ENCODE measurements at regions not wholly inside any gene's neighbourhood (a gene's known extent, or its start where the extent isn't known, plus 50 kb on each side); places are given as distances from the start of the nearest gene placed in this dataset.

- WGBS (ENCODE audit: insufficient coverage), result no CpG with 5 or more reads among the region's 2 CpGs
- no peak for TF ChIP-seq CTCF (IDR thresholded peaks at IDR 0.05)
- no peak for TF ChIP-seq EZH2 (IDR thresholded peaks at IDR 0.05; ENCODE audit: borderline replicate concordance, insufficient read depth, low read depth, low read length, poor library complexity, severe bottlenecking)
- Histone ChIP-seq H2AFZ (ENCODE audit: insufficient read depth, low read depth, low read length, poor library complexity, severe bottlenecking) (no peak overlapping the region), H3K9me3 (ENCODE audit: control extremely low read depth in 1 of 3, control insufficient read depth in 2 of 3, insufficient read depth in 1 of 3, low read length in 2 of 3) (no peaks in the 10 kb centered on the region), H4K20me1 (ENCODE audit: control insufficient read depth, insufficient read depth, low read length, poor library complexity, severe bottlenecking) (no peaks in the 10 kb centered on the region), H3K27me3 (replicated peaks in 1 of 4; ENCODE audit: control extremely low read depth in 1 of 4, control insufficient read depth in 3 of 4, insufficient read depth in 4 of 4, low read length in 3 of 4) (no peaks in the 10 kb centered on the region), H3K9ac (ENCODE audit: low read length) (no peak overlapping the region), H3K79me2 (ENCODE audit: control insufficient read depth, insufficient read depth, low read length) (no peaks in the 10 kb centered on the region), H3K4me1 (ENCODE audit: control insufficient read depth in 2 of 2, insufficient read depth in 2 of 2, low read length in 2 of 2) (no peaks in the 10 kb centered on the region), H3K27ac (ENCODE audit: low read length in 2 of 2) (no peak overlapping the region), H3K4me2 (replicated peaks; ENCODE audit: low read depth, low read length, poor library complexity, severe bottlenecking) (no peak overlapping the region), H3K36me3 (replicated peaks in 1 of 2; ENCODE audit: control extremely low read depth in 1 of 2, control insufficient read depth in 1 of 2, extremely low read depth in 1 of 2, insufficient read depth in 2 of 2, low read length in 1 of 2) (no peaks in the 10 kb centered on the region), H3K4me3 (ENCODE audit: control extremely low read depth in 1 of 5, extremely low read depth in 1 of 5, insufficient read depth in 1 of 5, low read depth in 2 of 5, low read length in 4 of 5) (no peak overlapping the region)
- Mint-ChIP-seq H3K4me3 (no peak overlapping the region), H3K27ac (no peak overlapping the region), H3K9me3 (ENCODE audit: insufficient read depth) (no peaks in the 10 kb centered on the region), H3K4me1 (no peaks in the 10 kb centered on the region), H3K27me3 (peaks cover 15% of the 10 kb centered on the region)
- ATAC-seq (ENCODE audit: low read depth) (no peak), DNase-seq (no peak)
- intact Hi-C loops (cut with micrococcal nuclease), result no loop called here
- ChIA-PET POLR2A (no interaction called here), CTCF (no interaction called here)
Observed at GRCh38 chr13:47298506-47298905, 401.7 kb upstream of the HTR2A start.

GRCh38 chr13:47294691-47295090 lies 397.8 kb upstream of the HTR2A start:
- H3K4me3 Mint-ChIP-seq, result no peak overlapping the region
- intact Hi-C loops (cut with micrococcal nuclease), result no loop called here

More at GRCh38 chr13:47294691-47295090, 397.8 kb upstream of the HTR2A start:
- peaks cover 0 to 4% (median 0%) of the 10 kb centered on the region in 4 experiments for H3K27me3 ChIP-seq (replicated peaks in 1 of 4; ENCODE audit: control extremely low read depth in 1 of 4, control insufficient read depth in 3 of 4, insufficient read depth in 4 of 4, low read length in 3 of 4)
- no peak overlapping the region for H2AFZ ChIP-seq (ENCODE audit: insufficient read depth, low read depth, low read length, poor library complexity, severe bottlenecking)
- no peak for ATAC-seq (ENCODE audit: low read depth)
- H3K27ac ChIP-seq (ENCODE audit: low read length in 2 of 2), result no peak overlapping the region
- H3K4me2 ChIP-seq (replicated peaks; ENCODE audit: low read depth, low read length, poor library complexity, severe bottlenecking), result no peak overlapping the region
- H3K4me3 ChIP-seq (ENCODE audit: control extremely low read depth in 1 of 5, extremely low read depth in 1 of 5, insufficient read depth in 1 of 5, low read depth in 2 of 5, low read length in 4 of 5), result no peak overlapping the region
- Mint-ChIP-seq H3K27me3 (peaks cover 18% of the 10 kb centered on the region), H3K27ac (no peak overlapping the region), H3K9me3 (ENCODE audit: insufficient read depth) (no peaks in the 10 kb centered on the region), H3K4me1 (no peaks in the 10 kb centered on the region)
- no peaks in the 10 kb centered on the region for H3K79me2 ChIP-seq (ENCODE audit: control insufficient read depth, insufficient read depth, low read length)
- H3K36me3 ChIP-seq (replicated peaks in 1 of 2; ENCODE audit: control extremely low read depth in 1 of 2, control insufficient read depth in 1 of 2, extremely low read depth in 1 of 2, insufficient read depth in 2 of 2, low read length in 1 of 2), result no peaks in the 10 kb centered on the region
- no peaks in the 10 kb centered on the region for H4K20me1 ChIP-seq (ENCODE audit: control insufficient read depth, insufficient read depth, low read length, poor library complexity, severe bottlenecking)
- no peaks in the 10 kb centered on the region for H3K4me1 ChIP-seq (ENCODE audit: control insufficient read depth in 2 of 2, insufficient read depth in 2 of 2, low read length in 2 of 2)
- DNase-seq, result no peak
- WGBS (ENCODE audit: insufficient coverage), result 78% methylated on average over 1 of the region's 3 CpGs
- ChIA-PET CTCF (no interaction called here), POLR2A (no interaction called here)
- no peak for TF ChIP-seq EZH2 (IDR thresholded peaks at IDR 0.05; ENCODE audit: borderline replicate concordance, insufficient read depth, low read depth, low read length, poor library complexity, severe bottlenecking)
- no peak for TF ChIP-seq CTCF (IDR thresholded peaks at IDR 0.05)
- no peak overlapping the region for H3K9ac ChIP-seq (ENCODE audit: low read length)
- H3K9me3 ChIP-seq (ENCODE audit: control extremely low read depth in 1 of 3, control insufficient read depth in 2 of 3, insufficient read depth in 1 of 3, low read length in 2 of 3), result no peaks in the 10 kb centered on the region

Measured in B cell (primary cell).